CD4-positive, alpha-beta T cell (primary cell): ENCODE measurements at regions not wholly inside any gene's neighbourhood (a gene's known extent, or its start where the extent isn't known, plus 50 kb on each side); places are given as distances from the start of the nearest gene placed in this dataset.

Experiments used
- ATAC-seq: fragments of 200-7000 bp; cut with Tn5 transposase; one replicate; pipeline ENCODE4 v1.10.0; 2022; ENCODE audit warnings: mild to moderate bottlenecking; ENCODE audit not compliant: poor library complexity
- CTCF ChIA-PET: fragments of 350-600 bp; sonication (Branson Sonifier 250); formaldehyde crosslinking; loops from one replicate; lab custom pipeline; 2021; ENCODE audit warnings: antibody characterized with exemption, inconsistent platforms; lab: Charles Lee
- POLR2A ChIA-PET: fragments of 350-600 bp; sonication (Branson Sonifier 250); formaldehyde crosslinking; loops from one replicate; lab custom pipeline; 2021; ENCODE audit warnings: antibody characterized with exemption, inconsistent platforms; lab: Charles Lee
- DNase-seq, 14 experiments: peaks; one replicate each; pipeline ENCODE4 v3.0.0-alpha.2; 2013 to 2020; ENCODE audit warnings: mixed read lengths in 2 of 14
- H3K27ac ChIP-seq, 2 donors: one replicate each; pipeline versions ENCODE4 v1.5.1 to v1.7.0; 2013; ENCODE audit warnings: low read length in 2 of 2, low read depth in 1 of 2, mild to moderate bottlenecking in 1 of 2
- H3K27me3 ChIP-seq, 2 experiments: 1 replicate in 1 of 2; 2 replicates in 1 of 2; pipeline versions ENCODE4 v1.6.1 to v1.7.0; 2013; ENCODE audit warnings: low read length in 2 of 2, control low read depth in 1 of 2, mild to moderate bottlenecking in 1 of 2, moderate library complexity in 1 of 2; ENCODE audit not compliant: insufficient read depth in 2 of 2, control insufficient read depth in 1 of 2
- H3K36me3 ChIP-seq: one replicate; pipeline ENCODE4 v1.6.1; 2013; ENCODE audit warnings: low read length, control low read depth; ENCODE audit not compliant: insufficient read depth
- H3K4me1 ChIP-seq: one replicate; pipeline ENCODE4 v1.6.1; 2013; ENCODE audit warnings: low read length, control low read depth; ENCODE audit not compliant: insufficient read depth
- H3K4me3 ChIP-seq: one replicate; pipeline ENCODE4 v1.5.1; 2013; ENCODE audit warnings: mild to moderate bottlenecking, low read length, moderate library complexity
- H3K9me3 ChIP-seq, 2 experiments: 1 replicate in 1 of 2; 2 replicates in 1 of 2; pipeline versions ENCODE4 v1.6.1 to v1.7.0; 2013; ENCODE audit warnings: low read length in 2 of 2, mild to moderate bottlenecking in 2 of 2, control low read depth in 1 of 2, moderate library complexity in 1 of 2; ENCODE audit not compliant: control insufficient read depth in 1 of 2, insufficient read depth in 1 of 2
- H3K27ac Mint-ChIP-seq: one replicate; pipeline ENCODE4 v1.8.0; 2020; ENCODE audit warnings: mixed read lengths
- H3K27me3 Mint-ChIP-seq: one replicate; pipeline ENCODE4 v1.8.0; 2021; ENCODE audit warnings: mixed read lengths
- H3K36me3 Mint-ChIP-seq: one replicate; pipeline ENCODE4 v1.8.0; 2021; ENCODE audit warnings: low read depth, mixed read lengths
- H3K4me1 Mint-ChIP-seq: one replicate; pipeline ENCODE4 v1.8.0; 2021; ENCODE audit warnings: low read depth, mixed read lengths
- H3K4me3 Mint-ChIP-seq: one replicate; pipeline ENCODE4 v1.8.0; 2020; ENCODE audit warnings: mild to moderate bottlenecking, mixed read lengths
- H3K9me3 Mint-ChIP-seq: one replicate; pipeline ENCODE4 v1.8.0; 2020; ENCODE audit warnings: mixed read lengths
- intact Hi-C, 2 experiments: fragments of 100-400 bp; cut with DNase I in 1 of 2; cut with micrococcal nuclease in 1 of 2; formaldehyde crosslinking; loops; one replicate each; pipeline versions ENCODE4 v1.15.1 to v1.9.0; 2023 to 2025; cut with DNase I, micrococcal nuclease
- TF ChIP-seq, protein P1 (sequence below): fragments of 200-600 bp; IDR thresholded peaks from one replicate; pipeline ENCODE4 v1.8.0; 2022; ENCODE audit warnings: antibody characterized with exemption, mild to moderate bottlenecking

DNA sequence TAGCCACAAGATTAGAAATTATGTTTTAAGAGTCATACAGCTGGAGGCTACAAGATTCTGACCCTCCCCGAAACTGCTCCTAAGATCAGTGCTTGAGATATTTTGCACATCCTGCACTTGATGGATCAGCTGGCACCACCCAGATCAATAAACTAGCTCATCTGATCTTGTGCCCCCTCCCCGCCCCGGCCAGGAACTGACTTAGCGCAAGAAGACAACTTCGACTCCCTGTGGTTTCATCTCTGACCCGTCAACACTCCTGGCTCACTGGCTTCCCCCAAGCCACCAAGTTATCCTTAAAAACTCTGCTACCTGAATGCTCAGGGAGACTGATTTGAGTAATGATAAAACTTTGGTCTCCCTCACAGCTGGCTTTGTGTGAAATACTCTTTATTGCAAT lies 73.5 kb upstream of the NPSR1 start:
- DNase-seq (no peak), ATAC-seq (no peak)
- Mint-ChIP-seq H3K9me3 (peaks cover 5% of the 10 kb centered on the region), H3K4me3 (no peak overlapping the region), H3K36me3 (no peaks in the 10 kb centered on the region), H3K4me1 (no peaks in the 10 kb centered on the region), H3K27ac (no peak overlapping the region), H3K27me3 (no peaks in the 10 kb centered on the region)
- no peaks in the 10 kb centered on the region for H3K27me3 ChIP-seq
- no peak overlapping the region for H3K27ac ChIP-seq
- no peak overlapping the region for H3K4me3 ChIP-seq
- H3K9me3 ChIP-seq = no peaks in the 10 kb centered on the region
- intact Hi-C loops = no loop called here
- TF ChIP-seq, protein P1, sequence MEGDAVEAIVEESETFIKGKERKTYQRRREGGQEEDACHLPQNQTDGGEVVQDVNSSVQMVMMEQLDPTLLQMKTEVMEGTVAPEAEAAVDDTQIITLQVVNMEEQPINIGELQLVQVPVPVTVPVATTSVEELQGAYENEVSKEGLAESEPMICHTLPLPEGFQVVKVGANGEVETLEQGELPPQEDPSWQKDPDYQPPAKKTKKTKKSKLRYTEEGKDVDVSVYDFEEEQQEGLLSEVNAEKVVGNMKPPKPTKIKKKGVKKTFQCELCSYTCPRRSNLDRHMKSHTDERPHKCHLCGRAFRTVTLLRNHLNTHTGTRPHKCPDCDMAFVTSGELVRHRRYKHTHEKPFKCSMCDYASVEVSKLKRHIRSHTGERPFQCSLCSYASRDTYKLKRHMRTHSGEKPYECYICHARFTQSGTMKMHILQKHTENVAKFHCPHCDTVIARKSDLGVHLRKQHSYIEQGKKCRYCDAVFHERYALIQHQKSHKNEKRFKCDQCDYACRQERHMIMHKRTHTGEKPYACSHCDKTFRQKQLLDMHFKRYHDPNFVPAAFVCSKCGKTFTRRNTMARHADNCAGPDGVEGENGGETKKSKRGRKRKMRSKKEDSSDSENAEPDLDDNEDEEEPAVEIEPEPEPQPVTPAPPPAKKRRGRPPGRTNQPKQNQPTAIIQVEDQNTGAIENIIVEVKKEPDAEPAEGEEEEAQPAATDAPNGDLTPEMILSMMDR = no peak
- ChIA-PET POLR2A (no interaction called here), CTCF (no interaction called here)
- no peaks in the 10 kb centered on the region for H3K4me1 ChIP-seq
- H3K36me3 ChIP-seq = no peaks in the 10 kb centered on the region

DNA sequence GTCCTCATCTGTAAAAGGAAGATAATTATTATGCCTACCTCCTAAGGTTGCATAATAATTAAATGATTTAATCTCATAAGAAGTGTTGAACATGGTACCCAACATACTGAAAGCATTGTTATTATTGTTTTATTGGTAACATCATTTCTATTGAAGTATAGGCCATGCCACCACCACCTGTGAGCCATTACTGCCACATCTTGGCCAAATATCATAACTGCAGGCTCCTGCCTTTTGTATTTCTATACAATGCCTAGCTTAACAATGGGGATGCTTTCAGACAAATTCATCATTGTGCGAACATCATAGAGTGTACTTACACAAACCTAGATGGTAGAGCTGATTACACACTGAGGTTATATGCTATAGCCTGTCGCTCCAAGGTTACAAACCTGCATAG lies 61.1 kb upstream of the NPSR1 start:
- Mint-ChIP-seq H3K4me3 (no peak overlapping the region), H3K4me1 (no peaks in the 10 kb centered on the region), H3K9me3 (peaks cover 2% of the 10 kb centered on the region), H3K27me3 (no peaks in the 10 kb centered on the region), H3K36me3 (no peaks in the 10 kb centered on the region), H3K27ac (no peak overlapping the region)
- Histone ChIP-seq H3K27me3 (no peaks in the 10 kb centered on the region), H3K27ac (no peak overlapping the region), H3K36me3 (no peaks in the 10 kb centered on the region), H3K9me3 (no peaks in the 10 kb centered on the region), H3K4me1 (no peaks in the 10 kb centered on the region), H3K4me3 (no peak overlapping the region)
- DNase-seq (no peak), ATAC-seq (no peak)
- POLR2A ChIA-PET = no interaction called here
- CTCF ChIA-PET = interaction anchor here (0.7 kb wide), 1 partner anchor 11 kb away, joined by 3 read pairs; no protein-coding TSS in a partner anchor
- TF ChIP-seq, protein P1 = no peak
- intact Hi-C loops = no loop called here

DNA sequence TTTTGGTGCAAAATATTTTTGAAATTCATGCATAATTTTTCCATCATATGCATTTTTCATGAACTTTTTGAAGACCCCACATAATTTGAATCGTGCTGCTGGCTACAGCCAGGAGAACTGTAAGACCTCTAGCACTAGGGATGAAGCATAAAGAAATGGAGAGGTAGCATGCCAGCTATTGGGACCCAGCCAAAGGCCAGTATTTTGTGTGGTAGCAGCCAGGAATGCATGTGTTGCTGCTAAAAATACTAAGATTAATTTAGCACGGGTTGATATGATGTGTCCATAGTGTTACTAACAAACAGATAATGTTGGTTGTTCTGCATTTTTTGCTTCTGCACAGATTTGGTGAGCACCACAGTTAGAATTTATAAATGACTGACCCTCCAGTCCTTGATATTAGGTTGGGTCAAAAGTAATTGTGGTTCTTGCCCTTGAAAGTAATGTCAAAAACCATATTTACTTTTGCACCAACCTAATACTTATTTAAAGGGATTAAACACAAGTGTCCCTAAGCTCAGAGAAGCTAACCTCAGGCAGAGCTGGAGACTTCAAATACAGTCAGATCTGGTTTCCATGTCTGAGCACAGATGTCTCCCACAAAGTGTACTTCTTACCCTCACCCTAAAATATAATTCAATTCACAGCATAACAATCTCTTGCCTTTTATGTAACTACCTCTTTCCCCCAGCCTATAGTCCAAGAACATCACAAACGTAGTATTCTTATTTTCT lies 54.1 kb upstream of the NPSR1 start:
- DNase-seq = no peak
- ATAC-seq = no peak
- H3K27ac ChIP-seq = no peak overlapping the region
- Mint-ChIP-seq H3K27me3 (no peaks in the 10 kb centered on the region), H3K4me1 (no peaks in the 10 kb centered on the region), H3K4me3 (no peak overlapping the region), H3K36me3 (no peaks in the 10 kb centered on the region), H3K9me3 (peaks cover 4% of the 10 kb centered on the region), H3K27ac (no peak overlapping the region)
- POLR2A ChIA-PET = no interaction called here
- no peaks in the 10 kb centered on the region for H3K27me3 ChIP-seq
- TF ChIP-seq, protein P1 = no peak
- H3K9me3 ChIP-seq = no peaks in the 10 kb centered on the region
- H3K4me3 ChIP-seq = no peak overlapping the region
- intact Hi-C loops = no loop called here
- CTCF ChIA-PET = no interaction called here
- H3K36me3 ChIP-seq = no peaks in the 10 kb centered on the region
- H3K4me1 ChIP-seq = no peaks in the 10 kb centered on the region
